ENCODE measurements at regions not wholly inside any gene's neighbourhood (a gene's known extent, or its start where the extent isn't known, plus 50 kb on each side); places are given as distances from the start of the nearest gene placed in this dataset.

DNA sequence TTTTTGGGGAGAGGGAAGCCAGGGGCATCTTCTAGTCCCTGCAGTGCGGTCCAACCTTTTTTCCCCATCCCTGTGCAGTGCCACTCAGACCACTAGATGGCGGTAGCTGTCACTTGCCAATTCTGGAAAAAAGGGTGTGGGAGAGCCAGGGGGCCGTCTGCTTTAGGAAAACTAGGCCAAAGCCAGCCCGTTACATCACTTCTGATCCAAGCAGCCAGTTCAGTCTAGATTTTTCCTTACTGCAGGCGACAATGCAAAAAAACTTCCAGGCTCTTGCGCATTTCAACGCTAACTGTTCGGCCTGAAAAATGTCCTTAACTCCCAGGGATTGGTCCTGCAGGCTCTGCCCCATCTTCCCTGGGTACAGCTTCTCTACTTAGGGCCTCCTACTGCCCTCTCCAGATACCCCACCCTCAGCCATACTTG, 69.2 kb upstream of the CES5A start:
- Mint-ChIP-seq H3K27ac (no peak overlapping the region), H3K4me3 (no peak overlapping the region), H3K27me3 (peaks cover 48 to 68% of the 10 kb centered on the region in 2 donors), H3K36me3 (ENCODE audit: insufficient read depth) (no peaks in the 10 kb centered on the region), H3K4me1 (ENCODE audit: low read depth in 2 of 2) (no peaks in the 10 kb centered on the region), H3K9me3 (no peaks in the 10 kb centered on the region)
- peak; percentile 56 for ATAC-seq (replicated peaks)
- DNase-seq = peak; percentile 46 to 60 (median 54)

GRCh38 chr16:55943267-55943666, 68.1 kb upstream of the CES5A start:
- no peaks in the 10 kb centered on the region for H3K36me3 Mint-ChIP-seq (ENCODE audit: insufficient read depth)
- ATAC-seq (replicated peaks) (no peak), DNase-seq (no peak)
- peaks cover 48 to 67% of the 10 kb centered on the region in 2 donors for H3K27me3 Mint-ChIP-seq
- no peaks in the 10 kb centered on the region for H3K4me1 Mint-ChIP-seq (ENCODE audit: low read depth in 2 of 2)
- no peak overlapping the region for H3K27ac Mint-ChIP-seq
- no peaks in the 10 kb centered on the region for H3K9me3 Mint-ChIP-seq
- no peak overlapping the region for H3K4me3 Mint-ChIP-seq

DNA sequence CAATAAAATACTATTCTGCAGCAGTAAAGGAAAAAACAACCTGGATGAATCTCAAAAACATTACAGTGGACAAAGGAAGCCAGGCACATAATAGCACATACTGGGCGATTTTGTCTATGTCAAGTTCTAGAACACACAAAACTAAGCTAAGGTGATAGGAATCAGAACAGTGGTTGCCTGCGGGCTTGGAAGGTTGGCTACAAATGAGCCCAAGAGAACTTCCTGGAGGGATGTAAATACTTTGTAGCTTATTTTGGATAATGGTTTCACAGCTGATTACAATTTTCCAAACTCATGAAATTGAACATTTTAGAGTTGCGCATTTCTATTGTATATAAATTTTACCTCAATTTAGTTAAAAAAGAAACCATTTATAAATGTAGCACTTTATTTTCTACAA, 67.6 kb upstream of the CES5A start:
- Mint-ChIP-seq H3K27ac (no peak overlapping the region), H3K36me3 (ENCODE audit: insufficient read depth) (no peaks in the 10 kb centered on the region), H3K4me3 (no peak overlapping the region), H3K9me3 (no peaks in the 10 kb centered on the region), H3K4me1 (ENCODE audit: low read depth in 2 of 2) (no peaks in the 10 kb centered on the region), H3K27me3 (peaks cover 48 to 67% of the 10 kb centered on the region in 2 donors)
- ATAC-seq (replicated peaks) = no peak
- DNase-seq = no peak

GRCh38 chr16:55941552-55941951, 66.4 kb upstream of the CES5A start:
- H3K9me3 Mint-ChIP-seq = no peaks in the 10 kb centered on the region
- H3K4me3 Mint-ChIP-seq = no peak overlapping the region
- no peak overlapping the region for H3K27ac Mint-ChIP-seq
- H3K27me3 Mint-ChIP-seq = peaks cover 48 to 67% of the 10 kb centered on the region in 2 donors
- H3K36me3 Mint-ChIP-seq (ENCODE audit: insufficient read depth) = no peaks in the 10 kb centered on the region
- no peaks in the 10 kb centered on the region for H3K4me1 Mint-ChIP-seq (ENCODE audit: low read depth in 2 of 2)
- DNase-seq = no peak
- no peak for ATAC-seq (replicated peaks)

GRCh38 chr16:55938126-55938525, 63.0 kb upstream of the CES5A start:
- Mint-ChIP-seq H3K27me3 (peaks cover 52 to 61% of the 10 kb centered on the region in 2 donors), H3K27ac (no peak overlapping the region), H3K4me3 (no peak overlapping the region), H3K36me3 (ENCODE audit: insufficient read depth) (no peaks in the 10 kb centered on the region), H3K4me1 (ENCODE audit: low read depth in 2 of 2) (no peaks in the 10 kb centered on the region), H3K9me3 (no peaks in the 10 kb centered on the region)
- ATAC-seq (replicated peaks) (no peak), DNase-seq (no peak)

- Mint-ChIP-seq H3K4me3 (no peak overlapping the region), H3K27me3 (peaks cover 27 to 28% of the 10 kb centered on the region in 2 donors), H3K36me3 (ENCODE audit: insufficient read depth) (peaks cover 2% of the 10 kb centered on the region), H3K9me3 (no peaks in the 10 kb centered on the region), H3K27ac (no peak overlapping the region), H3K4me1 (ENCODE audit: low read depth in 2 of 2) (no peaks in the 10 kb centered on the region)
- no peak for DNase-seq
- no peak for ATAC-seq (replicated peaks)
Observed at GRCh38 chr16:55933038-55933437, 57.9 kb upstream of the CES5A start.

GRCh38 chr16:55930036-55930435, 54.9 kb upstream of the CES5A start:
- ATAC-seq (replicated peaks) (no peak), DNase-seq (no peak)
- Mint-ChIP-seq H3K27me3 (peaks cover 5 to 7% of the 10 kb centered on the region in 2 donors), H3K36me3 (ENCODE audit: insufficient read depth) (peaks cover 2% of the 10 kb centered on the region), H3K4me1 (ENCODE audit: low read depth in 2 of 2) (no peaks in the 10 kb centered on the region), H3K4me3 (no peak overlapping the region), H3K27ac (no peak overlapping the region), H3K9me3 (no peaks in the 10 kb centered on the region)

DNA sequence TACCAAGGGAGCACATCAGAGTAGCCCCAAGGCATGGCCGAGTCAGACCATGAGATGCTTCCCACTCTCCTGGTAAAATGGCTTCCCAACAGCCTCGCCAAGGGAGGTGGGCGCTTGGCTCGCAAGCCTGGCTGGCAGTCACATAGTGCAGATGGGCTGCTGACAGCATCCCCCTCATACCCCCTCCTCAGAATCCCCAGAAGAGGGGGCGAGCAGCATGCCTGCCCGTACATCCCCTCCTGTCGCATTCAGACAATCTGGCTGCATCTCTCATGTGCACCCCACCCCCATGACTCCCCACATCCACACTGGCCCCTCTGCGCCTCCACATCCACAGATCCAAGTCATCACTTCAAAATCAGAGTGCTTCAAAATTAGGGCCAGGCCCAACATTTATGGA, 54.0 kb upstream of the CES5A start:
- Mint-ChIP-seq H3K9me3 (no peaks in the 10 kb centered on the region), H3K27me3 (peaks cover 13 to 14% of the 10 kb centered on the region in 2 donors), H3K4me1 (ENCODE audit: low read depth in 2 of 2) (no peaks in the 10 kb centered on the region), H3K4me3 (no peak overlapping the region), H3K27ac (no peak overlapping the region), H3K36me3 (ENCODE audit: insufficient read depth) (peaks cover 2% of the 10 kb centered on the region)
- DNase-seq (no peak), ATAC-seq (replicated peaks) (no peak)

DNA sequence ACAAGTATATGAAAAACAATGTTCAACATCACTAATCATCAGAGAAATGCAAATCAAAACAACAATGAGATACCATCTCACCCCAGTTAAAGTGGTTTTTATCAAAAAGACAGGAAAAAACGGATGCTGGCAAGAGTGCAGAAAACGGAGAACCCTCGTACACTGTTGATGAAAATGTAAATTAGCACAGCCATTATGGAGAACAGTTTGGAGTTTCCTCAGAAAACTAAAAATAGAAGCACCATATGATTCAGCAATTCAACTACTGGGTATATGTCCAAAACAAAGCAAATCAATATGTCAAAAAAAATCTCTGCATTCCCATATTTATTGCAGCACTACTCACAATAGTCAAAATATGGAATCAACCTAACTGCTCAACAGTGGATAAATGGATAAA, 50.1 kb upstream of the CES5A start:
- H3K9me3 Mint-ChIP-seq = no peaks in the 10 kb centered on the region
- H3K27me3 Mint-ChIP-seq = peaks cover 45 to 50% of the 10 kb centered on the region in 2 donors
- no peak overlapping the region for H3K27ac Mint-ChIP-seq
- no peak overlapping the region for H3K4me3 Mint-ChIP-seq
- no peak for DNase-seq
- no peak for ATAC-seq (replicated peaks)
- H3K4me1 Mint-ChIP-seq (ENCODE audit: low read depth in 2 of 2) = no peaks in the 10 kb centered on the region
- H3K36me3 Mint-ChIP-seq (ENCODE audit: insufficient read depth) = peaks cover 2% of the 10 kb centered on the region

All from effector memory CD8-positive, alpha-beta T cell (primary cell).